22Rv1 (cell line): ENCODE measurements at regions not wholly inside any gene's neighbourhood (a gene's known extent, or its start where the extent isn't known, plus 50 kb on each side); places are given as distances from the start of the nearest gene placed in this dataset.

Experiments used
- H3K27ac ChIP-seq: fragments of 450-650 bp; 2 replicates; pipeline ENCODE4 v1.5.1; 2017
- ZFX ChIP-seq: fragments of 450-650 bp; IDR thresholded peaks from 2 replicates; pipeline ENCODE4 v1.6.1; 2017; ENCODE audit warnings: antibody characterized with exemption, borderline replicate concordance
- TF ChIP-seq, protein P1 (sequence below): fragments of 450-650 bp; IDR thresholded peaks from 2 replicates; pipeline ENCODE4 v1.5.1; 2017; ENCODE audit warnings: mild to moderate bottlenecking

DNA sequence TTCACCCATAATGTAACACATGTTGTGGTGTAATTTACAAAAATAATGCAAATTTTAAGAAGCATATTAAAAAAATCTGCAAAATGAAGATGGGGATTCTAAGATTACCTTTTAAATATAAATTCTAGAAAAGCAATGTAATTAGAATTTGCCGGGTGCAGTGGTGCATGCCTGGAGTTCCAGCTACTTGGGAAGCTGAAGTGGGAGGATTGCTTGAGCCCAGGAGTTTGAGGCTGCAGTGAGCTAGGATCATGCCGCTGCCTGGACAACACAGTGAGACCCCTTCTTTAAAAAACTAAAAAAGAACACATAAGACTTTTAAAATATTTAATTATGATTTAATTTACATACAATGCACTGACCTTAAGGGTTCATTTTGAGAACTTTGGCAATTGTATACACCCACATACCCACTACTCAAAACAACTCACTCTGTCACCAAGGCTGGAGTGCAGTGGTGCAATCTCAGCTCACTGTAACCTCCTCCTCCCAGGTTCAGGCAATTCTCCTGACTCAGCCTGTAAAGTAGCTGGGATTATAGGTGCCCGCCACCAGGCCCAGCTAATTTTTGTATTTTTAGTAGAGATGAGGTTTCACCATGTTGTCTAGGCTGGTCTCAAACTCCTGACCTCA is 134.0 kb upstream of the TBL1XR1 start:
- H3K27ac ChIP-seq = no peak overlapping the region
- TF ChIP-seq, protein P1, sequence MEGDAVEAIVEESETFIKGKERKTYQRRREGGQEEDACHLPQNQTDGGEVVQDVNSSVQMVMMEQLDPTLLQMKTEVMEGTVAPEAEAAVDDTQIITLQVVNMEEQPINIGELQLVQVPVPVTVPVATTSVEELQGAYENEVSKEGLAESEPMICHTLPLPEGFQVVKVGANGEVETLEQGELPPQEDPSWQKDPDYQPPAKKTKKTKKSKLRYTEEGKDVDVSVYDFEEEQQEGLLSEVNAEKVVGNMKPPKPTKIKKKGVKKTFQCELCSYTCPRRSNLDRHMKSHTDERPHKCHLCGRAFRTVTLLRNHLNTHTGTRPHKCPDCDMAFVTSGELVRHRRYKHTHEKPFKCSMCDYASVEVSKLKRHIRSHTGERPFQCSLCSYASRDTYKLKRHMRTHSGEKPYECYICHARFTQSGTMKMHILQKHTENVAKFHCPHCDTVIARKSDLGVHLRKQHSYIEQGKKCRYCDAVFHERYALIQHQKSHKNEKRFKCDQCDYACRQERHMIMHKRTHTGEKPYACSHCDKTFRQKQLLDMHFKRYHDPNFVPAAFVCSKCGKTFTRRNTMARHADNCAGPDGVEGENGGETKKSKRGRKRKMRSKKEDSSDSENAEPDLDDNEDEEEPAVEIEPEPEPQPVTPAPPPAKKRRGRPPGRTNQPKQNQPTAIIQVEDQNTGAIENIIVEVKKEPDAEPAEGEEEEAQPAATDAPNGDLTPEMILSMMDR = no peak
- TF ChIP-seq ZFX = no peak

DNA sequence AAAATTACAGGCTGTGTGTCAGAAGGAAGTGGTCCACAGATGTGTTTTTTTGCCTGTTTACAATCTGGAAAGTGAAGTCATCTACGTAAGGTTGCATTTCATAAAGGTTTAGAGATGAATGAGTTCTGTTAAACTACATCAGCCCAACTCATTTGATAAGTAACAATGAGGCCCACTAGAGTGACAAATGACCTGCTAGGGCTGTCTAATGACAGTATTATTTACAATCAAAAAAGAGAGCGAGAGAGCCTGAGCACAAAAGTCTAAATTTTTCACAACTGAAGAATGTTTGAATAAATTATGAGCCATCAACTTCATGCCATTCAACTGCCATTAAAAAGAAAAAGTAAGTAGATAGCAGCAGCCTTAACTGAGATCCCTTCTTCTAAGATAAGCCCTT is 135.7 kb upstream of the TBL1XR1 start:
- no peak for TF ChIP-seq ZFX
- TF ChIP-seq, protein P1 = no peak
- H3K27ac ChIP-seq = no peak overlapping the region

DNA sequence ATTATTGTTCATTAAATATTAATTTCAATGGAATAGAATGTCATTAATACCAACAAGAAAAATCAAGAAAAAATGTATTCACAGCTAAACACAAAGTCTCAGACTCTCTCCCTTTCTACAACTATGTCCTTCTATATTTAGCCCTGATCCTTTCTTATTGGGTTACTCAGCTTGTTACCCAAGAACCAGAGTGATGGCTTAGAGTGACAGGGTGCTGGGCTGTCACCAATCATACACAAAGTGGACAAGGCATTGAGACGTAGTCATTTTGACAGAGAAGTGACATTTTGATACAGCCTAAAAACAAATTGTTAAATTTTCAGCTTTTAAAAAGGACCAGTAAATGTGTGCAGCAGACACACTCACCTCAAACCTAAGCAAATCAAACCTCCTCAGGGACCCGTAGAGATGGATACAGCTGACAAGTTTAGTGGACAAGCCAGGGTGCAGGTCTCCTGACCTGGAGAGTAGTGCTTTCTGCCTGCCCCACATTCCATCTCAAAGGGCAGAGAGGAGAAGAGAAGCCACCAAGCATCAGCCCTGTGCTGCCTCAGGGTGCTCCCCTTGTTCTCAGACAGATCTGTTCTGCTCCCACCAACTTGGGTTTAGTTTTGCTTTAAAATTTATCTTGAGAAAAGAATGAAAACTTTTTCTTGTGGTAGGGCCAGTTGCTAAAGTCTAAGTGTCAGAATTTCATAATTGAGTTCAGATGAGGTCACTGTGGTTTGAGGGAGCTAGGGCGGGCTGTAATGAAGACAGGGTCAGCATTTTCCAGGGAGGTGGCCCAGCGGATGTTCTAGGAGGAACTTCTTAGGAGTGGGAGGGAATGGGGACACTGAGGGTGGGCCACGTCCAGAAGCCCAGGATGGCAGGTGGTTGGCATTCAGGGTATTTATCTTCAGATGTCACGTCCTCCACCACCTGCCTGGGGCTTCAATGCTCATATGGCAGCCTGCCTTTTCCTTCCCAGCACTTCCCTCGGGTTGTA is 136.5 kb upstream of the TBL1XR1 start:
- no peak for TF ChIP-seq ZFX
- TF ChIP-seq, protein P1 = no peak

DNA sequence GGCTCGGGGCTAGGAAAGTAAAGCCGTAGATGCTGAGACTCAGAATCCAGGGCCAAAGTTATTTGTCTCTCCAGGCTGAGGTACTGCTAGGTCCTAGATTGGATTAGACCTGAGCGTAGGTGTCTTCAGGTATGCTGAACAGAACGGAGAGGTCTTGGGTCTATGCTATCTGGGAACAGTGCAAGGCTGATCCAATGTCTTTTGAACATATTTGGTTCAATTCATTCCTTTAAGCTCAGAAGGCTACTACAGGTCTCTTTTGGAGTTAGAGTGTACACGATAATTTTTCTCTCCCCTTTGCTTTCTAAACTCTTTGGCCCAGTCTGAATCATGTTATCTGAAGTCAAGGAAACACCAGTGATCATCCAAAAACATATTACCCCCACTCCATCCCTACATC is 137.5 kb upstream of the TBL1XR1 start:
- H3K27ac ChIP-seq = no peak overlapping the region
- TF ChIP-seq, protein P1 = no peak
- TF ChIP-seq ZFX = no peak

More for the DNA sequence above, 136.5 kb upstream of the TBL1XR1 start:
- H3K27ac ChIP-seq = no peak overlapping the region

DNA sequence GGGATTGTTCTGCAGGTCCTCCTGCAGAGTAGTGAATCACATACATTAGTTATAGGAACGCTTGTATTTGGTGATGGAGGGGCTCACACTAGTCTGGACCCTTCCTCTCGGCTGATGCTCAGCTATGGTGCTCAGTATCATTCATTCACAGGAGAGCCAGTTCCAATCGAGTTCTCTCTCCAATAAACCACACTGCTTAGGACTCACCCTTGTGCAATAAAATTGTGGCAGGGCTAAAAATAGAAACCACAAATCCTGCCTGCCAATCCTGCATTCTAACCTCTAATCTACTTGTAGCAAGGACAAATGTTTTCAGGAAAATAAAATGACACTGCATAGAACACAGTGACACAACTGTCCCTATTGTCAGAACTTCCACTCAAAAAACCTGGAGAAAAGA is 138.4 kb upstream of the TBL1XR1 start:
- TF ChIP-seq, protein P1 = no peak
- TF ChIP-seq ZFX = no peak
- no peak overlapping the region for H3K27ac ChIP-seq

DNA sequence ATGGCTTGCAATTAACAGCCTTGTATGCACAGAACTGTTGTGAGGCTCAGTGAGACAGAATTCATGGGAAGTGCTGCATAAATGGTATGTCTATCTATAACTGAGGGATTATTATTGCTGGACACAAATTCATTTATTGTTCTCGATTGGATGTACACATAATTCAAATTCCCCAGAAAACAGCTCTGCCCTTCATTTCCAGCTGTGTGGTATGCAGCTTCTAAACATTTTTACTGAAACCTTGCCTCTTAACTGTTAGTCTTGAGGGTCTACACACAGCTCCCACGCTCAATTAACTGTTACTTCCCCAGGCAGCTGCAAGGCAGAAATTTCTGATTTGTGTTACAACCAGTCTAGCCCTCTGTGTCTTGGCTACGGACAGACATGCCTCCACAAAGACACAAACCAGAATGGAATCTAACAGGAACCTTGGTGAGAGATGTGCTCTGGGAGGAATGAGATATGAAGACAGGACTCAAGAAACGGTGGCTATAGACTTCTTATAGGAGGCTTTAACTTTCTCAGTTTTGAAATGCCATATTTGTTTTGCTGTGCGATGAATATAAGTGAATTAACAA is 139.7 kb upstream of the TBL1XR1 start:
- H3K27ac ChIP-seq = no peak overlapping the region
- TF ChIP-seq, protein P1 = no peak
- TF ChIP-seq ZFX = no peak
